GM11168 (cell line): ENCODE measurements at regions not wholly inside any gene's neighbourhood (a gene's known extent, or its start where the extent isn't known, plus 50 kb on each side); places are given as distances from the start of the nearest gene placed in this dataset.
"Not testable (repeated sequence)": the region's sequence is repeated elsewhere in the genome, so short reads cannot be mapped to it uniquely, and the experiment has no call there.

Experiments
- in situ Hi-C: fragments of 300-500 bp; cut with MboI; formaldehyde crosslinking; loops from one replicate; pipeline ENCODE4 v1.12.0; 2022; ENCODE audit warnings: low sequenced_read_pairs; ENCODE audit not compliant: unreplicated experiment

DNA sequence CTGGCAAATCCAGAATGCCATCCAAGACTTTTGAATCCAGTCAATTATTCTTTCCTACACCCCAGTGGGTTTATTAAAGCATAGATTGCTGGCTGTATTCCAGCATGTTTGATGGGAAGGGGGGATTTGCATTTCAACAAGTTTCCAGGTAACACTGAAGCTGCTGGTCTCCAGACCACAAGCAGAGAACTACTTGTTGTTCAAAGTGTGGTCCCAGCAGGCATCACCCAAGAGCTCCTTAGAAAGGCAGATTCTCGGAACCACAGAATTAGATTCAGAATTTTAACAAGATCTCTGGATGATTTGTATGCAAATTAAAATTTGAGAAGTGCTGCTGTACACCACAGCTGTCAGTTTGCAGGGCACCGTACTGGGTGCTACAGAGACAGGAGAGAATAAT, 216.3 kb upstream of the FAM78B start:
- in situ Hi-C loops = no loop called here

DNA sequence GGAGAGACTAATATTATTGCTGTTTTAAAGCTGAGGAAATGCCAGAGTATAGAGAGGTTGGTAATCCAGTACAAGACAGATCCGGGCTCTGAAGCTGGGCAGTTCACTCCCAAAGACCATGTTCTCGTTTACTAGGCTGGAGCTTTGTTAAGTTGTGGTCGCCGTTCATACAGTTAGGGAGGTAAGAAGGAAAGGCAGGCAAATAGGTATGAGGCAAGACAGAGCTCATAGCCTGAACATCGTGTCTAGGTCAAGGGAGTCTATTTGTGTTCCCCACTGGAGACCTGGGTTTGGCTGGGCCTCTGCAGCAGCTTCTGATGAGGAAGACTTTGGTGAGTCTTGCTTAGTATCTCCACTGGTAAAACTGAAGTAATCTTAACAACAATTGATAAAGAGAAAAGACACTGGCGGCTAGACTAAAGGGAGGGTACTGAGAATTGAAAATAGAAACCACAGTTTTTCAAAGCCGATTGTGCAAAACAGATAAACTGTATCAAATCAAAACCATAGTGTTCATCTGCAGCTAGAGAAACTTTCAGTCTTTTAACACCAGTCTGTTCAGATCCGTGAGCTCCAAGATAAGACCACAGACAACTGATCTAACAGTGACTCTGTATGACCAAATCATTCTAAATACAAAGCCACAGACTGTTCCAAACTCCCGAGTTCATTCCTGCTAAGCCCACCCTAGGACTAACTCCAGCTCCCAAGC, 217.0 kb upstream of the FAM78B start:
- in situ Hi-C loops = no loop called here

DNA sequence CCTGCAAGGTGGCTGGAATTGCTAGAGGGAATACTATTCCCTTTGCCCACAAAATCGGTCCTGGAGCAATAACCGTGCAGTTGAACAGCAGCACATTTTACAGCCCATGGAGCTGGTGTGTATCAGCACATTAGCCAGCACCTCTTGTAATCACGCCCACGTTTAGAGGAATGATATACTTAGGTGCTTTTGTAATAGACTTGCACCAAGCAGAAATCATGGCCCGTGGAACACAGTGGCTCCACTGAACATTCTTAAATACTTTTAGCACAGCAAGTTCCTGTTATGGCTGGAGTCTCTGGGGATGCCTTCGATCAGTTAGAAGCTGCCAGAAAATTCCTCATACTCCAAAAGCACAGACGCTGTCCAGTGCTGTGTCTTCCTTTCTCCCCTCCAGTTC, 218.1 kb upstream of the FAM78B start:
- in situ Hi-C loops = no loop called here

DNA sequence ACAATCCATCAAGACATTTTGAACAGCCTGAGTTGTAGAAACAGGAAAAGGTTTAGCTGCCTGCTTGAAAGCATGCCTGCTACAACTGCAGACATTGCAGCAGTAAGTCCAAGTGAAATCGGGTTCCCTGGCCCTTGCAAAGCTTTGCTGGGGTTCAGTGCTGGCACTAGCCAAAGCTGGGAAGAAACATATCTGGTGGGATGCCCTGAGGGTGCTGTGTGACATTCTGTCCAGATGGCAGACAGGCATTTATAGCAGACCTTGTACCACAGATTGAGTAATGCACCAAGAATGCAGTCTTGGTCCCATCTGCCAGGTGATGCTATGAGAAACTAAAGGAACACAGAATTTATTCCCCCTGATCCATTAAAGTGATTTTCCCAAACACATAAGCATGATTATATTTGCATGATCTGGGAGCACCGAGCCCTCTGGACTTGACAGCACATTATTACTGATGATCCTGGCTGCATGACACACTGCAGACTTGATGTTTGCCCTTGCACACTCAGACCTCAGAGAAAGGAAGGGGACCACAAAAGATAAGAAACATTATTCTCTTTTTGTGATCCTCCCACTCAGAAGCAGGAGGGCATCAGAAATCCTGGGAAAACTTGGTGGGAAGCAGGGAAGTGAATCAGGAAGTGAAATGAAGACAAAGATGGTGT, 223.7 kb upstream of the FAM78B start:
- in situ Hi-C loops = no loop called here

DNA sequence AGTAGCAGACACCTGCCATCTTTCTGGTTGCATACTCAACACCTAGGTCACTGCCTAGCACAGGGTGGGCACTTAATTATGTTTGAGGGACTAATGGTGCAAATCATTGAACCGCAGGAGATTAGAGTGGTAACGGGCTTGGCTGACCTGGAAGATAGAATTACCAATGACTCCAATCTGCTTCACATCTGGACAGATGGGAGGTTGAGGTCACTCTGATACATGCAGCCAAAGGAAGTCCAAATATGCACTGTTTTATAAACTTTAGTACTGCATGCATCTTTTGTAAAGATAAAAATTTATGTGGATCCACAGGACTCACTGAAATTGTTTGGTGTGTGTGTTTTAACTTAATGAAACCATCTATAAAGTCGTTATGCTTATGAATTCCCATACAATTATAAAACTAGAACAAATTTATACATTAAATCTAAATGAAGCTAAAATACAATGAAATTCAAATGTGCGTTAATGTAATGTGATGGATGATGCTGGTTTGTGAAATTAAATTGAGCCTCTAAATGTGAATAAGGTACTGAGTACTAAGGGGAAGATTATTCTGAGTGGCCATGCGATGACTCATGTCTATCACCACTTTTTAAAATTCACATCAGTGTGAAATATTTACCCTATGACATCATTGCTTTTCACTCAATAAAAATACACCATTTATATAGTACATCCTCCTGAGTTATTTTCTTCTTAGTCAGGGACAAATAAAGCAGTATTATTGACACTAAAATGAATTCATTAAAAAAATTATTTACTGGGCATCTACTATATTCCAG, 224.7 kb upstream of the FAM78B start:
- in situ Hi-C loops = no loop called here

DNA sequence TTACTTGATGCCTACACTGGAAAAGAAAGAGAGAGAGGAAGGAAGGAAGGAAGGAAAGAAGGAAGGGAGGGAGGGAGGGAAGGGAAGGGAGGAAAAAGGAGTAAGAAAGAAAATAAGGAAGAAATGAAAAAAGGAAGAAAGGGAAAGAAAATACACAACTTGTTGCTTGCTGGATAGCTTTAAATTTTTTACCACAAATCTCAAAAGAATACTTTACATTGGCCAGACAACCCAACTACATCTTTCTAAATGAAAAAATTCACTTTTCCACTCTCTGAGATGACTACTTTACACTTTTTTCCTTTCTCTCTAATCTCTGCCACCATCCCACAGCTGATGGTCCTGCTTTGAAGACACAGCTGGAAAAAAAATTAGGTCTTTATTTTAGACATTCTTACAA, 228.9 kb upstream of the FAM78B start:
- in situ Hi-C loops = no loop called here

DNA sequence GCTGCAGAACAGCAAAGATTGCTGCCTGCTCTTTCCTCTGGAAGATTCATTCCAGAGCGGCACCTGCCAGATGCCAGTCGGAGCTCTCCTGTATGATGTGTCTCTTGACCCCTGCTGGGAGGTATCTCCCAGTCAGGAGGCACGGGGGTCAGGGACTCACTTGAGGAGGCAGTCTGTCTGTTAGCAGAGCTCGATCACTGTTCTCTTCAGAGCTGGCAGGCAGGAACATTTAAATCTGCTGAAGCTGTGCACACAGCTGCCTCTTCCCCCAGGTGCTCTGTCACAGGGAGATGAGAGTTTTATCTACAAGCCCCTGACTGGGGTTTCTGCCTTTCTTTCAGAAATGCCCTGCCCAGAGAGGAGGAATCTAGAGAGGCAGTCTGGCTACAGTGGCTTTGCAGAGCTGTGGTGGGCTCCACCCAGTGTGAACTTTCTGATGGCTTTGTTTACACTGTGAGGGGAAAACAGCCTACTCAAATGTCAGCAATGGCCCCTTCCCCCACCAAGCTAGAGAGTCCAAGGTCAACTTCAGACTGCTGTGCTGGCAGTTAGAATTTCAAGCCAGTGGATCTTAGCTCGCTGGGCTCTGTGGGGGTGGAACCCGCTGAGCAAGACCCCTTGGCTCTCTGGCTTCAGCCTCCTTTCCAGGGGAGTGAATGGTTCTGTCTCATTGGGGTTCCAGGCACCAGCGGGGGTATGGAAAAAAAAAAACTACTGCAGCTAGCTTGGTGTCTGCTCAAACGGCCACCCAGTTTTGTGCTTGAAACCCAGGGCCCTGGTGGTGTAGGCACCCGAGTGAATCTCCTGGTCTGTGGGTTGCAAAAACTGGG, 242.7 kb upstream of the FAM78B start:
- in situ Hi-C loops = not testable (repeated sequence)

DNA sequence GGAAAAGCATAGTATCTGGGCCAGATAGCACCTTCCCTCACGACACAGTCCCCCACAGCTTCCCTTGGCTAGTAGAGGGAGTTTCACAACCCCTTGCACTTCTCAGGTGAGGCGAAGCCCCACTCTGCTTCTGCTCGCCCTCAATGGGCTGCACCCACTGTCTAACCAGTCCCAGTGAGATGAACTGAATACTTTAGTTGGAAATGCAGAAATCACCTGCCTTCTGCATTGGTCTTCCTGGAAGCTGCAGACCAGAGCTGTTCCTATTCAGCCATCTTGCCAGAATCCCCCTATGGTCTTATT, 243.2 kb upstream of the FAM78B start:
- in situ Hi-C loops = no loop called here

DNA sequence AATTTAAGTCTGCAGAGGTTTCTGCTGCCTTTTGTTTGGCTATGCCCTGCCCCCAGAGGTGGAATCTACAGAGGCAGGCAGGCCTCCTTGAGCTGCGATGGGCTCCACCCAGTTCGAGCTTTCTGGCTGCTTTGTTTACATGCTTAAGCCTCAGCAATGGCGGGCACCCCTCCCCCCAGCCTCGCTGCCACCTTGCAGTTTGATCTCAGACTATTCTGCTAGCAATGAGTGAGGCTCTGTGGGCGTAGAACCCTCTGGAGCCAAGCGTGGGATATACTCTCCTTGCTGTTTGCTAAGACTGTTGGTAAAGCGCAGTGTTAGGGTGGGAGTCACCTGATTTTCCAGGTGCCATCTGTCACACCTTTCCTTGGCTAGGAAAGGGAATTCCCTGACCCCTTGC, 250.0 kb upstream of the FAM78B start:
- in situ Hi-C loops = not testable (repeated sequence)

DNA sequence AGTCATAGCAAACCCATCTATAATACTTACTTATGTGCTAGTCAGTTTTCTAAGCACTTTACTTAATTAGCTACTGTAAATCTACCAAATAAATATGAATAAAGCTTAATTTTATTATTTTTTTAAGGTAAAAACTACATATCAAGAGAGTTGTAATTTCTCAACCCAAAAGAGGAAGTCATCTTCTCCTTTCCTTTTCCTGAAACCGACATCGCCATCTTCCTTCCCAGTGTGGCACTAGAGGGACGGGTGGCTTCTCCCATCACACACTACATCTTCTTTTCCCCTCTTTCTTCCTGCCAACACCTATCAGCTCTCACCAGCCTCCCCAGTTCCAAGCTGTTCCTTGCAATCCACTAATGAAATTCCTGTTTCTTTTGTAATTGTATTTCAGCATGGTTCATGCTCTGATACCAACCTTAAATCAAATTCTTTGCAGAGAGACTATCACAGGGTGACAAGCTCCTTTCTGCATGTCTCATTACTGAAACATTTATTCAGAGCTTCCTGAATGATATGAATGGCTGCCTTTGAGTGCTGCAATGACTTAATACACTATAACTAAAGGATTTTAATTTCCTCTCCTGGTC, 251.6 kb upstream of the FAM78B start:
- in situ Hi-C loops = no loop called here

DNA sequence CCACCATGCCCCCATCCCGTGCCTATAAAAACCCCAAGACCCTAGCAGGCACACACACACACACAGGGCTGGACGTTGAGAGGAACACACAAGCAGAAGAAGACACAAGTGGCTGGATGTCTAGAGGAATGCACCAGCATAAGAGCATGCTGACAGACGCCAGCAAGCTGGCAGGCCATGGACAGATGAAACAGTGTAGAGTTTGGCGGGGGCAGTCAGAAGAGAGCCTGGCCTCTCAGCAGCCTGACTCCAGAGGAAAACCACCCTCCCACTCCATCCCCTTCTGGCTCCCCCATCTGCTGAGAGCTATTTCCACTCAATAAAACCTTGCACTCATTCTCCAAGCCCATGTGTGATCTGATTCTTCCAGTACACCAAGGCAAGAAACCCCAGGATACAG, 255.8 kb upstream of the FAM78B start:
- in situ Hi-C loops = not testable (repeated sequence)

DNA sequence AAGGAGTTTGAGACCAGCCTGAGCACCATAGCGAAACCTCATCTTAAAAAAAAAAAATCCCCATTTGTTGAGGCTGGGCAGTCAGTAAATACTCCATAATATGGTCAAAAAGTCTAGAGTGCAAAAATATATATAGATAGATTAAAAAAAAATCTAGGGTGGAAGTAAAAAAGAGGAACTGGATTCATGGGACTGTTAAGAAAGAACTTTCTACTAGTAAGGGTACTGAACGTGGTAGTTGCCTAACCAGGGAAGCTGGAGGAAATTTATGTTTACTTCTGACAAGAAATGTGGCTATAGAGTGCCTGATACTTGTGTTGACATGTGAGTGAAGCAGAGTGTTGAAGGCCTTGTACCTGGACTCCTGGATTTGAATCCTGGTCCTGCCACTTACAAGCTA, 265.9 kb upstream of the FAM78B start:
- in situ Hi-C loops = no loop called here

DNA sequence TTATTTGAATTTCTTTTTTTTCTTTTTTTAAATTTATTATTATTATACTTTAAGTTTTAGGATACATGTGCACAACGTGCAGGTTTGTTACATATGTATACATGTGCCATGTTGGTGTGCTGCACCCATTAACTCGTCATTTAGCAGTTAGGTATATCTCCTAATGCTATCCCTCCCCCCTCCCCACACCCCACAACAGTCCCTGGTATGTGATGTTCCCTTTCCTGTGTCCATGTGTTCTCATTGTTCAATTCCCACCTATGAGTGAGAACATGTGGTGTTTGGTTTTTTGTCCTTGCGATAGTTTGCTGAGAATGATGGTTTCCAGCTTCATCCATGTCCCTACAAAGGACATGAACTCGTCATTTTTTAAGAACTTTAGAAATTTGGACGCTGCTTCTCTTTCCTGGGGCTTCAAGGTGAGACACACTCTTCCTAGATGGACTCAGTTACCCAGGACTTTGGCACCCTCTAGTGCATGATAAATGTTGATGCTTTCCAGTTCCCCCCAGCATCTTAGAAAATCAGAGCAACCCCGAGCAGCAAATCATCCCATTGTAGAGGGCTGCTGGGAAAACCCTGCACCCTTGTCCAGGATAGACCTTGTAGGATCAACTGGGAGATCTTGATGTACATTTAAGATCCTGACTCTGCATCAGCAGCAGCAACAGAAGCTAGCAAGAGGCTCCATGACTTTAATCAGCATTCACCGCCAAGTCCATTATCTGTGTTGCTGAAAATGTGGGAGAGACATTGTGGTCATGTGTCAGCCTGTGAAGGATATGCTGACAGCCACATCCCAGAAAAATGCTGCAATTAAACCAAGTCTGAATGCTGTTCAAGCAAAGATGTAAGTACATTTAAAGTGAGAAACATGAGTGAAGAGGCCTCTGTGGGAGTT, 266.9 kb upstream of the FAM78B start:
- in situ Hi-C loops = not testable (repeated sequence)

DNA sequence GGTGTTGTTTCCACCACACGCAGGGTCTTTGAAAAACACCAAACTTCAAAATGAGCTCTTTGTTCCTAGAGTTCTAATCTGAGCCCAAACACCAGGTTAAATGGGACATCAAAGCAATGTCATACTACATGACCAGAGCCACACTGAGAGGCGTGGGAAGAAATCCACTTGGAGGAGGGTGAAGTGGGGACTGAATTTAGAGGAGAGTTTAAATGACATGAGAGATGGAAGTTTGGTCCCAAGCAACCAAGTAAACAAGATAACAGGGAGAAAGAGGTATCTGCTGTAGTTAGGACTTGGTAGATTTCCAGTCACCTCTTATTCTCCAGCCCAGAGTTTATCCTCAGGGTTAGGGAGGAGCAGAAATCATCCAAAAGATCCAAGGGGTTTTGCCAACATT, 290.9 kb upstream of the FAM78B start:
- in situ Hi-C loops = no loop called here

DNA sequence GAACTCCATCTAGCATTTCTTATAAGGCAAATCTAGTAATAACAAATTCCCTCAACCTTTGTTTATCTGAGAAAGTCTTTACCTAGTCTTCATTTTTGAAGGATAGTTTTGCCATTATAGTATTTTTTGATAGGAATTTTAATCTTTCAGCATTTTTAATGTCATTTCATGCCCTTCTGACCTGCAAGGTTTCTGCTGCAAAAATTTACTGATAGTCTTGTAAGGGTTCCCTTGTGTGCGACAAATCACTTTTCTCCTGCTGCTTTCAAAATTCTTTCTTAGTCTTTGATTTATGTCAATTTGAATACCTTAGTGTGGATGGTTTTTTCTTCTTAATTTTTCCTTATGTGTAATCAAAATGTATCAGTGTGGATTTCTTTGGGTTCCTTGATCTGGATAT, 297.5 kb upstream of the FAM78B start:
- in situ Hi-C loops = no loop called here

DNA sequence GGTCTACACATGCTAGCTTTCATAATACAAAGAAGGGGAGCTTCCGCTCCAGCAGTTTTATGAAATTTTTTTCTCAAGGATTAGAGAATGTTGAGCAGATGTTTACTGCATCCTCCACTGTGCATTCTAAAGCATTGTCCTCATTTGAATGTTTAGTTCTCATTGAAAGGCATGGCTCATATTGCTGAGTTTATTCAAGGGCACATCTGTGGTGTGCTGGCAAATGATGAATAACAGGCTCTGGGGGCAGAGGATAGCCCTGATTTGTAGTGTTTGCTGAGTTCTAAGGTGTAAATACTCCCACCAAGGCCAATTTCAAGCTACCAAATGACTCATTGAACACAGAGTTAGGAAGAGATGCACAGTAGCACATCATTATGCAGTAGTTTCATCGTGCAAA, 303.2 kb upstream of the FAM78B start:
- in situ Hi-C loops = no loop called here

DNA sequence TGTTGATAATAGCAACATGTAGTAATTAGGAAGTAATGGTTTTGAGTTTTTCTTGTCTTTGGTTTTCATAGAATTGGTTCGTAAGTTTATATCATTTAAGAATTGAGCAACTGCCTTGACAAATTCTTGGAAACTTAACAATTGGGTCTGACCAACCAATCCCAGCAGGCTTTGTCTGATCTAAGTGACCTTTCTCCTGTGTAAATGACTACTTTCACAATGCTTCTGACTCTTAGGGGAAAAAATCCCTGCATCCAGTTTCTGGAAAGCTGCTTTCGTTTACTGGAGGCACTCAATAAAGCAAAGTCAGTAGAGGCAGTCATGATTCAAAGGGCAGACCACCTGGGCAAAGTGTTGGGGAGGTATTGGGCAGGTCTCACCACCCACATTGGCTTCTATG, 303.6 kb upstream of the FAM78B start:
- in situ Hi-C loops = no loop called here

DNA sequence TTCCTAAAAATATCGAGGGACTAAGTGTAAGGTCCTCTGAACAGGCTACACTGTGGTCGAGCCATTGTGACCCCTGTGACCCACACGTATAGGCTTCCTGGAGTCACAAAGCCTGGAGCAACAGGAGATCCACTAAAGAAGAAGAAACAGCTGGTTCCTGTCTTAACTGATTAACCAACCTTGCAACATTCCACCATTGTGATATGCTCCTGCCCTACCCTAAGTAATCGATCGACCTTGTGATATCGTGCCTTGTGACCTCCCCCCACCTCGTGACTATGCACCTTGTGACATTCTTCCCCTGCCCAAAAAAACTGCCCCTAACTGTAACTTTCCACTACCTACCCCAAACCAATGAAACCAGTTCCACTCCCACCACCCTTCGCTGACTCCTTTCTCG, 304.6 kb upstream of the FAM78B start:
- in situ Hi-C loops = no loop called here

DNA sequence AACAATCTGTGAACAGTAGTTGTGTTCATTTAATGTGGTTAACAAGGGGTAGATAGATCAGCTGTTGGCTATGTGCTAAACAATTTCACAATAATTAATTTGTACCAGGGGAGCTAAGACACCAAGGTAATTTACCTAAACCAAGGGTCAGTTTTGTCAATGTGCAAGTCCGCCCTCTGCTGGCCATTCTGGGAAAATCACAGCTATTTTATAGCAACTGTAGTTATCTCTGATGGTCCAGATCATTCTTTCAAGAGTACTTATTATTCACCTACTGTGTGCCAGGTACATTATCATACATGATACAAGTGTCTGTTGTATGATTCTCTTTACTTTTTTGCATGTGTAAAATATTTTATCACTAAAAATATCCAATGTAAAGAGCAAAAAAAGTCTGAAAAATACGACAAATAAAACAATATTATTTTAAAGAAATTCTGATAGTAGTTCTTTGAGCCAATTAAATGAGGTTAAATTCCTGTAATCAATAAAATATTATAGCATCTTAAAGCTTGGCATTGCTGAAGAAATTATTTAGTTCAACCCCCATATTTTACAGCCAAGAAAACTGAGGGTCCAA, 312.3 kb upstream of the FAM78B start:
- in situ Hi-C loops = loop anchor here (25.0 kb wide), 1 partner anchor 542 kb away; no protein-coding TSS in a partner anchor
